H1 (cell line): ENCODE measurements at regions not wholly inside any gene's neighbourhood (a gene's known extent, or its start where the extent isn't known, plus 50 kb on each side); places are given as distances from the start of the nearest gene placed in this dataset.

ENCODE experiments used
- CTCF ChIA-PET: fragments of 300-600 bp; sonication (Branson Sonifier 250); formaldehyde crosslinking; loops from one replicate; lab custom pipeline; 2021; ENCODE audit not compliant: partially characterized antibody; lab: Charles Lee
- POLR2A ChIA-PET: fragments of 300-600 bp; sonication (Branson Sonifier 250); formaldehyde crosslinking; loops from one replicate; lab custom pipeline; 2021; ENCODE audit warnings: inconsistent platforms; ENCODE audit not compliant: partially characterized antibody; lab: Charles Lee
- DNase-seq, 2 experiments: peaks; one replicate each; pipeline versions ENCODE4 v3.0.0 to v3.0.0-alpha.2; 2010 to 2022; ENCODE audit warnings: low spot score in 2 of 2, low read depth in 1 of 2, mixed read lengths in 1 of 2
- FAIRE-seq: peaks from 2 replicates; lab custom pipeline; 2011; peaks lifted over from hg19 to GRCh38; lab: Jason Lieb, UNC
- H2AFZ ChIP-seq: 2 replicates; pipeline ENCODE4 v1.8.1; 2012; ENCODE audit warnings: low read length, inconsistent platforms
- H2AK5ac ChIP-seq: 2 replicates; pipeline ENCODE4 v1.6.1; 2013; ENCODE audit warnings: low read depth, low read length
- H2BK120ac ChIP-seq: replicated peaks from 2 replicates; pipeline ENCODE3; 2013; ENCODE audit warnings: low read depth, low read length, inconsistent platforms
- H2BK12ac ChIP-seq: 2 replicates; pipeline ENCODE4 v1.6.1; 2013; ENCODE audit warnings: low read depth, low read length
- H2BK15ac ChIP-seq: 2 replicates; pipeline ENCODE4 v1.6.1; 2013; ENCODE audit warnings: low read length
- H2BK20ac ChIP-seq: 2 replicates; pipeline ENCODE4 v1.6.1; 2013; ENCODE audit warnings: low read length
- H2BK5ac ChIP-seq: 2 replicates; pipeline ENCODE4 v1.6.1; 2013; ENCODE audit warnings: low read depth, low read length
- H3K14ac ChIP-seq: 2 replicates; pipeline ENCODE4 v1.6.1; 2013; ENCODE audit warnings: inconsistent platforms; ENCODE audit not compliant: insufficient read length
- H3K18ac ChIP-seq: 2 replicates; pipeline ENCODE4 v1.6.1; 2013; ENCODE audit warnings: low read length; ENCODE audit errors: extremely low read depth
- H3K23ac ChIP-seq: 2 replicates; pipeline ENCODE4 v1.6.1; 2013; ENCODE audit warnings: inconsistent platforms; ENCODE audit not compliant: insufficient read length
- H3K23me2 ChIP-seq: 2 replicates; pipeline ENCODE4 v1.6.1; 2013; ENCODE audit warnings: low read depth, low read length
- H3K27ac ChIP-seq: 2 replicates; pipeline ENCODE4 v1.6.1; 2011; ENCODE audit warnings: low read depth, low read length, inconsistent platforms
- H3K27me3 ChIP-seq, 4 experiments: replicated peaks in 1 of 4; 1 replicate in 1 of 4; 2 replicates in 3 of 4; pipeline versions ENCODE4 v1.6.1 to v1.8.1; 2011 to 2013; ENCODE audit warnings: low read length in 3 of 4, mild to moderate bottlenecking in 3 of 4, inconsistent platforms in 2 of 4, mixed read lengths in 2 of 4, moderate library complexity in 1 of 4; ENCODE audit not compliant: control insufficient read depth in 3 of 4, insufficient read depth in 3 of 4; ENCODE audit errors: extremely low read depth in 1 of 4
- H3K36me3 ChIP-seq, 4 experiments: 2 replicates each; pipeline versions ENCODE4 v1.6.1 to v1.8.1; 2011 to 2013; ENCODE audit warnings: mild to moderate bottlenecking in 4 of 4, low read length in 3 of 4, moderate library complexity in 2 of 4, control low read depth in 1 of 4, inconsistent platforms in 1 of 4; ENCODE audit not compliant: insufficient read depth in 4 of 4, control insufficient read depth in 2 of 4
- H3K4ac ChIP-seq: replicated peaks from 2 replicates; pipeline ENCODE3; 2013; ENCODE audit warnings: low read length, low read depth, mixed read lengths, inconsistent platforms; ENCODE audit not compliant: insufficient read length
- H3K4me1 ChIP-seq, 4 experiments: replicated peaks in 1 of 4; 1 replicate in 1 of 4; 2 replicates in 3 of 4; pipeline versions ENCODE4 v1.6.1 to v1.8.1; 2011 to 2013; ENCODE audit warnings: low read length in 3 of 4, inconsistent platforms in 2 of 4, mixed read lengths in 1 of 4; ENCODE audit not compliant: insufficient read depth in 4 of 4, control insufficient read depth in 3 of 4
- H3K4me2 ChIP-seq, 2 experiments: 2 replicates each; pipeline versions ENCODE4 v1.6.1 to v1.8.1; 2011 to 2013; ENCODE audit warnings: low read depth in 2 of 2, low read length in 2 of 2, control low read depth in 1 of 2, inconsistent platforms in 1 of 2, mild to moderate bottlenecking in 1 of 2; ENCODE audit not compliant: insufficient read depth in 1 of 2
- H3K4me3 ChIP-seq, 4 experiments: fragments of 200-600, 300-600 bp in 1 of 4; sonication (generic), shearing (Covaris generic), sonication (Bioruptor Twin) in 1 of 4; 2 replicates each; pipeline versions ENCODE4 v1.5.1 to v1.8.1; 2011 to 2016; ENCODE audit warnings: low read length in 4 of 4, low read depth in 3 of 4, control low read depth in 2 of 4, inconsistent platforms in 2 of 4, mild to moderate bottlenecking in 2 of 4, mixed read lengths in 1 of 4, moderate library complexity in 1 of 4; ENCODE audit not compliant: insufficient read depth in 2 of 4; ENCODE audit errors: extremely low read depth in 1 of 4
- H3K56ac ChIP-seq: replicated peaks from 2 replicates; pipeline ENCODE3; 2013; ENCODE audit warnings: low read depth, mild to moderate bottlenecking, mixed read lengths, low read length, inconsistent platforms; ENCODE audit not compliant: insufficient read length
- H3K79me1 ChIP-seq: 2 replicates; pipeline ENCODE4 v1.6.1; 2013; ENCODE audit warnings: low read depth, low read length, control low read depth
- H3K79me2 ChIP-seq, 2 experiments: 2 replicates each; pipeline versions ENCODE4 v1.6.1 to v1.8.1; 2012 to 2013; ENCODE audit warnings: low read length in 2 of 2, mild to moderate bottlenecking in 2 of 2, inconsistent platforms in 1 of 2; ENCODE audit not compliant: insufficient read depth in 2 of 2, control insufficient read depth in 1 of 2
- H3K9ac ChIP-seq, 4 experiments: replicated peaks in 1 of 4; 1 replicate in 1 of 4; 2 replicates in 3 of 4; pipeline versions ENCODE4 v1.6.1 to v1.8.1; 2011 to 2013; ENCODE audit warnings: low read depth in 3 of 4, low read length in 3 of 4, control low read depth in 2 of 4, mild to moderate bottlenecking in 2 of 4, moderate library complexity in 2 of 4, inconsistent platforms in 1 of 4; ENCODE audit errors: extremely low read depth in 1 of 4
- H3K9me3 ChIP-seq, 2 experiments: 2 replicates each; pipeline versions ENCODE4 v1.6.1 to v1.8.1; 2012 to 2013; ENCODE audit warnings: mild to moderate bottlenecking in 2 of 2, moderate library complexity in 2 of 2, control low read depth in 1 of 2, inconsistent platforms in 1 of 2, low read depth in 1 of 2, low read length in 1 of 2, mixed read lengths in 1 of 2; ENCODE audit not compliant: insufficient read depth in 2 of 2
- H4K20me1 ChIP-seq, 2 experiments: replicated peaks in 1 of 2; 2 replicates each; pipeline versions ENCODE3 to v1.8.1; 2011 to 2013; ENCODE audit warnings: inconsistent platforms in 2 of 2, low read length in 2 of 2, mild to moderate bottlenecking in 1 of 2; ENCODE audit not compliant: insufficient read depth in 2 of 2, control insufficient read depth in 1 of 2
- H4K5ac ChIP-seq: 2 replicates; pipeline ENCODE4 v1.6.1; 2013; ENCODE audit warnings: low read length, low read depth, mixed read lengths, inconsistent platforms; ENCODE audit not compliant: insufficient read length
- H4K8ac ChIP-seq: 2 replicates; pipeline ENCODE4 v1.8.0; 2013; ENCODE audit warnings: mild to moderate bottlenecking, moderate library complexity, low read length, inconsistent platforms; ENCODE audit not compliant: insufficient read depth; ENCODE audit errors: extremely low read depth
- H4K91ac ChIP-seq: replicated peaks from 2 replicates; pipeline ENCODE3; 2013; ENCODE audit warnings: low read length, mixed read lengths, inconsistent platforms; ENCODE audit not compliant: insufficient read length
- BCL11A ChIP-seq, 2 experiments: IDR thresholded peaks; one replicate each; pipeline ENCODE4 v1.6.1; 2011; ENCODE audit warnings: low read depth in 2 of 2, low read length in 2 of 2, mild to moderate bottlenecking in 2 of 2
- WGBS, 2 experiments: shearing (Covaris generic) in 1 of 2; methylation state at CpG; one replicate each; pipeline versions ENCODE4 v1.1.6 to v1.1.7; 2013 to 2015; ENCODE audit warnings: low lambda C conversion rate in 2 of 2, mixed read lengths in 2 of 2, inconsistent platforms in 1 of 2, low coverage in 1 of 2, missing lambda C conversion rate in 1 of 2; ENCODE audit not compliant: insufficient replicate concordance in 2 of 2, insufficient coverage in 1 of 2, insufficient read length in 1 of 2; ENCODE audit errors: extremely low coverage in 1 of 2, missing lambda C conversion rate in 1 of 2; 5-methylcytosine and 5-hydroxymethylcytosine counted together
- TF ChIP-seq, protein P1 (sequence below): IDR thresholded peaks from 2 replicates; pipeline ENCODE4 v1.6.1; 2012; ENCODE audit warnings: inconsistent platforms
- TF ChIP-seq, protein P2 (sequence below): IDR thresholded peaks from 2 replicates; pipeline ENCODE4 v1.6.1; 2012; ENCODE audit warnings: inconsistent platforms

DNA sequence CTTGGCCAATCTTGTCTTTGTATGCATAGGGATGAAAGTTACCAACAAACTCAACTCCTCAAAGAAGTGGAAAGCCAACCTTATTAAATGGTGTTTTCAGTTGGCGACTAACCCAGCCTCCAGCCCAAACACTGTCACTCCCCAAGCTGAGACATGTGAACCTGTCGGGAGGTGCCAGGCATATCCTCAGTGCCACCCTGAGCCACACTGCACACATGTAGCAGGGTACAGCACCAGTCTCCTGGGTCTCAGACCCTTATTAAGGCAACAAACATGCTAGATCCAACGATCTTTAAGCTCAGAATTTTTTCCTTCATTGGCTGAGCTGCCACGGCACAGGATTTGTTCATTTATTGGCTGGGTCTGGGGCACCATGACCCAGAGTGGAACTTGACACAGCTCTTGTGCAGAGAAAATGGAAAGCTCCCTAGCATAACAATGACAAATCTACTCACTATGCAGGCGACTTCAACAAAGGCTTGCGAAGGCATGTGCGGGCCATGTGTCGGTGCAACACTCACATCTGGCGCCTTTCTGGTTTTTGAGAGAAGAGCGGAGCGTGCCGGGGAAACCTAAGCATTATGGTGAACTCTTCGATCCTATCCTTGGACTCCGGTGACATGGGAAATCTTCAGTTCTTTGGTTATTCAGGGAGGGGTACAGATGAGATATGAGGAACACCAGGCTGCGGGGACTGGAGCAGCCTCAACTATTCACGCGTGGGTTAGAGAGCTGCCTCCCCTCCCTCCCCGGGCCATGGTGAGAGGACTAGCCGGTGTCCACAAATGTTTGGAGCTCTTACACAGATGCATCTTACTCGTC is 190.1 kb downstream of the FAM43A start:
- Histone ChIP-seq H2BK5ac (no peak overlapping the region), H3K79me1 (no peaks in the 10 kb centered on the region), H3K79me2 (no peaks in the 10 kb centered on the region), H3K18ac (no peak overlapping the region), H3K27ac (no peak overlapping the region), H2BK15ac (no peak overlapping the region), H3K4me2 (no peak overlapping the region), H3K9ac (no peak overlapping the region), H4K8ac (no peak overlapping the region), H2AK5ac (no peak overlapping the region), H2BK12ac (no peak overlapping the region), H4K20me1 (no peaks in the 10 kb centered on the region), H2BK120ac (no peak overlapping the region), H3K4me1 (peaks cover 0 to 12% (median 7%) of the 10 kb centered on the region in 4 experiments; a peak in 6 of 7 replicates), H3K56ac (no peak overlapping the region), H3K14ac (no peak overlapping the region), H2BK20ac (no peak overlapping the region), H3K4me3 (no peak overlapping the region), H2AFZ (no peak overlapping the region), H4K91ac (no peak overlapping the region), H3K23ac (no peak overlapping the region), H3K27me3 (no peaks in the 10 kb centered on the region; a peak in 1 of 7 replicates), H3K9me3 (no peaks in the 10 kb centered on the region), H4K5ac (no peak overlapping the region), H3K23me2 (no peaks in the 10 kb centered on the region), H3K4ac (no peak overlapping the region), H3K36me3 (no peaks in the 10 kb centered on the region)
- ChIA-PET CTCF (interaction anchor here (1.2 to 1.4 kb wide), 2 partner anchors 11 to 188 kb away, joined by 3 to 4 read pairs; no protein-coding TSS in a partner anchor), POLR2A (interaction anchor here (1.4 kb wide), 1 partner anchor 188 kb away, joined by 4 read pairs; no protein-coding TSS in a partner anchor)
- DNase-seq (peak in 1 of 2 experiments; percentile 22), FAIRE-seq (no peak)
- TF ChIP-seq, protein P1, sequence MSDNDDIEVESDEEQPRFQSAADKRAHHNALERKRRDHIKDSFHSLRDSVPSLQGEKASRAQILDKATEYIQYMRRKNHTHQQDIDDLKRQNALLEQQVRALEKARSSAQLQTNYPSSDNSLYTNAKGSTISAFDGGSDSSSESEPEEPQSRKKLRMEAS, result peak; percentile 42; the same call in 1 of the 2 replicates
- no peak for TF ChIP-seq BCL11A (IDR thresholded peaks at IDR 0.05; ENCODE audit: low read depth in 2 of 2, low read length in 2 of 2)
- TF ChIP-seq, protein P2, sequence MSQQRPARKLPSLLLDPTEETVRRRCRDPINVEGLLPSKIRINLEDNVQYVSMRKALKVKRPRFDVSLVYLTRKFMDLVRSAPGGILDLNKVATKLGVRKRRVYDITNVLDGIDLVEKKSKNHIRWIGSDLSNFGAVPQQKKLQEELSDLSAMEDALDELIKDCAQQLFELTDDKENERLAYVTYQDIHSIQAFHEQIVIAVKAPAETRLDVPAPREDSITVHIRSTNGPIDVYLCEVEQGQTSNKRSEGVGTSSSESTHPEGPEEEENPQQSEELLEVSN, result peak; percentile 63; the same call in 1 of the 2 replicates
- 94% methylated on average over 18 of the region's 20 CpGs; no CpG with 5 or more reads in 1 of the 2 experiments for WGBS, 2 experiments
